Ammon's horn (tissue), 1 donor: ENCODE measurements at regions not wholly inside any gene's neighbourhood (a gene's known extent, or its start where the extent isn't known, plus 50 kb on each side); places are given as distances from the start of the nearest gene placed in this dataset.

ENCODE experiments used
- DNase-seq: peaks from one replicate; pipeline ENCODE4 v3.0.0-alpha.2; 2016; ENCODE audit warnings: low spot score

- DNase-seq = no peak
These were observed 52.8 kb upstream of the EPB41L3 start for GRCh38 chr18:5596585-5596984.
